ENCODE measurements at regions not wholly inside any gene's neighbourhood (a gene's known extent, or its start where the extent isn't known, plus 50 kb on each side); places are given as distances from the start of the nearest gene placed in this dataset.
"Not testable (repeated sequence)": the region's sequence is repeated elsewhere in the genome, so short reads cannot be mapped to it uniquely, and the experiment has no call there.

DNA sequence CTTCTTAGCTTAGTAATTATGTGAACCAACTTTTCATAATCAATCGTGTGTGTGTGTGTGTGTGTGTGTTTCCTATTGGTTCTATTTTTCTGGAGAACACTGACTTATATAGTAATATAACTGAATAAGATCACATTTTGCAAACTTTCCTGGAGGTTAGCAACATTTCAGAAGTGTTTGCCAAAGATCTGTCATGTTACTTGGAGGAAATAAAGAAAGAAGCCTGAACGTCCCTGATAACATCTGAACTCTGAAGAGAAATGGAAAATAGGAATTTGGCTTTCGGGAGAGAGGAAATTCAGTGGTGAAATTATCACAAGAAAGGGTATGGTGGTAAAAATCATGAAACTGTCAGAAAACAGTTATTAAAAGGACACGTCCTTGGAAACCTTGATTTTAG is 984.4 kb upstream of the AUTS2 start:
- DNase-seq, result no peak

DNA sequence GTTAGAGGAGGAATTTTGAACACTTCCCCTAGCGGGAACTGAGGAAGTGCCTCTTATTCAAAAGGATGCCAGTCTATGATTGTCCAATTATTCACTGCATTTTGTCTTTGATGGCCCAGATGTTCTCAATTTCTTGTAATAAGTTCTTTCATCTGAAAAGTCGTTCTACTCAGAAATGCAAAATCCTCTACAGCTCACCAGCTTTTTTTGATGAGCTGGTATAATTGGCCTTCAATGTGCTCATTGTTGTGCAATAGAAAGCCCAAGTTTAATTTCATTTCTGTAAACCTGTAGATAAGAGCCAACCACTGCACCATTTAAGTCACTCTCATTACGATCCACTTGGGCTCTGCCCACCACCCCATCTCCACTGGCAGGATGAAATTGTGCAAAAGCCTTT is 978.7 kb upstream of the AUTS2 start:
- DNase-seq, result no peak

DNA sequence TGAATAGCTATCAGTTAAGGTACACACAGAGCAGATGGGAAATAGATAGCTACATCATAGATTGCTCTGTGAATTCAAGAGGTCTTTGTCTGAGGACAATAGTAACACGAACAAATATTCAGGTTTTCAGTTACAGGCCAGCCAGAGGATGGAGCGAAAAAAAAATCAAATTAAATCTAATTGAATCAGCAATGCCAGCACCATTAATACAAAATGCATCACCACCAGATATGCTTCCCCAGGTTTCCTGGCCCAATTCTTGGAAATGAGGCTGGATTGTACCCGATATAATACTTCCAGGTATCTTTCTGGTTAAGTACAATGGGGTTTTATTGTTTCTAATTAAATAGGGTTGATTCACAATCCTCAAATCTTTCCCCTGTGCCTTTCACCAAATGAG is 975.8 kb upstream of the AUTS2 start:
- no peak for DNase-seq

DNA sequence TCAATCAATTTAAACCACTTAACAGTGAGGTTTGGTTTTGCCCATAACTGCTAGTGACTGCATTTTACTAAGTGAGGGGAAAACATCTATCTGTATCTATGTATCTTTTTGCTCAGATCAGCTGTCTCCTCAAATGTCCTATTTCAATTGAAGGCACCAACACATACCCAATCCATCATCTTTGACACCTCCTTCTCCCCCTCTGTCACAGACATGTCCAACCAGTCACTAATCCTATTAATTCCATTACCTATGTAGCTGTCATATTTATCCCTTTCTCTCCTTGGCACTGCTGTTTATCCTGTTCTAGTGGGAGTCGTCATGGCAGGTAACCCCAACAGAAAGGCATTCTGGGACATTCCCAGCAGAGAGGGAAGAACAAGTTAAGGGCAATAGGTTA is 975.2 kb upstream of the AUTS2 start:
- no peak for DNase-seq

- no peak for DNase-seq
Observed at GRCh38 chr7:68627247-68627864, 970.9 kb upstream of the AUTS2 start.

- DNase-seq, result not testable (repeated sequence)
Observed at GRCh38 chr7:68630914-68631313, 967.4 kb upstream of the AUTS2 start.

- DNase-seq, result no peak
Observed at GRCh38 chr7:68640103-68640502, 958.2 kb upstream of the AUTS2 start.

- DNase-seq, result no peak
Observed at GRCh38 chr7:68642727-68643126, 955.5 kb upstream of the AUTS2 start.

GRCh38 chr7:68663392-68663791 is 934.9 kb upstream of the AUTS2 start:
- no peak for DNase-seq

- DNase-seq, result no peak
Observed at GRCh38 chr7:68671046-68671445, 927.2 kb upstream of the AUTS2 start.

GRCh38 chr7:68671671-68672070 is 926.6 kb upstream of the AUTS2 start:
- no peak for DNase-seq

- no peak for DNase-seq
Observed at GRCh38 chr7:68674826-68675225, 923.4 kb upstream of the AUTS2 start.

GRCh38 chr7:68676813-68677535 is 921.3 kb upstream of the AUTS2 start:
- DNase-seq, result no peak

DNA sequence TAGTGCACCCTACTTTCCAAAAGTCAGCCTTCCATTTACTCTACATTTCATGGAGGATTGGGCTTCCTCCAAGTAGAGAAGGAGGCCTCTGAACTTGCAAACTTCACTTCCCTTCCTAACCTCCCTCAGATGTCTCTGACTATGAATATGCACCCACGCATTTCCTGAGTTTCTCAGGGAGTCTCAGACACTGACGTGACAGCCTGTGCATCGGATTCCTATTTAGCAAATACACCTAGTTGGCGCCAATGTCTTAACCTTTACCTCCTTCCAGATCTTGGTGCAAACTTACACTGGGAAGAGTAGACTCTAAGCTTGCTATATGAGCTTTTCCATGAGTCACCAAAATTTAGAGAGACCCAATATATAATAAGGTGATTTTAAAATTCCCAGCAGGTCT is 920.1 kb upstream of the AUTS2 start:
- no peak for DNase-seq

- DNase-seq, result no peak
Observed at GRCh38 chr7:68679459-68680234, 918.6 kb upstream of the AUTS2 start.

DNA sequence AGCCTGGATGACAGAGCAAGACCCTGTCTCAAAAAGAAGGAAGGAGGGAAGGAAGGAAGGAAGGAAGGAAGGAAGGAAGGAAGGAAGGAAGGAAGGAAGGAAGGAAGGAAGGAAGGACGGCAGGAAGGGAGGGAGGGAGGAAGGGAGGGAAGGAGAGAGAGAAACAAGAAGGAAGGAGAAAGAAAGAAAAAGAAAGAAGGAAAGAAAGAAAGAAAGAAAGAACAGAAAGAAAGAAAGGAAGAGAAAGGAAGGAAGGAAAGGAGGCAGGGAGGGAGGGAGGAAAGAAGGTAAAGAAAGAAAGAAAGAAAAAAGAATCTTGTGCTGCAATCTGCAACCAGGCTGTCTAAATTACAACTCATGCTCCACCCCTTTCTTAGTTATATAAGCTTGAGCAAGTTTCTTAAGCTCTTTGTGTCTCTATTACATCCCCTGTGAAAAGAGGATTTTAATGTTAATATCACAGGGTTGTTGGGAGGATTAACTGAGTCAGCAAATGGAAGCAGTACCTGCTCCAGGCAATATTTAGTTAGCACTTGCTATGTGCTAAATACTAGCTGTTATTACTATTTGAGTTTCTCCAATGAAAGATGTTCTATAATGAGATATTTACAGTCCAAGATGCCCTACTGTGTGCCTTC is 917.9 kb upstream of the AUTS2 start:
- no peak for DNase-seq

- DNase-seq, result peak in 1 of 2 experiments; percentile 20
Observed at GRCh38 chr7:68682910-68683309, 915.4 kb upstream of the AUTS2 start.

- DNase-seq, result peak; percentile 25 to 50
Observed at GRCh38 chr7:68684246-68684839, 913.9 kb upstream of the AUTS2 start.

GRCh38 chr7:68684996-68685395 is 913.3 kb upstream of the AUTS2 start:
- DNase-seq, result no peak

DNA sequence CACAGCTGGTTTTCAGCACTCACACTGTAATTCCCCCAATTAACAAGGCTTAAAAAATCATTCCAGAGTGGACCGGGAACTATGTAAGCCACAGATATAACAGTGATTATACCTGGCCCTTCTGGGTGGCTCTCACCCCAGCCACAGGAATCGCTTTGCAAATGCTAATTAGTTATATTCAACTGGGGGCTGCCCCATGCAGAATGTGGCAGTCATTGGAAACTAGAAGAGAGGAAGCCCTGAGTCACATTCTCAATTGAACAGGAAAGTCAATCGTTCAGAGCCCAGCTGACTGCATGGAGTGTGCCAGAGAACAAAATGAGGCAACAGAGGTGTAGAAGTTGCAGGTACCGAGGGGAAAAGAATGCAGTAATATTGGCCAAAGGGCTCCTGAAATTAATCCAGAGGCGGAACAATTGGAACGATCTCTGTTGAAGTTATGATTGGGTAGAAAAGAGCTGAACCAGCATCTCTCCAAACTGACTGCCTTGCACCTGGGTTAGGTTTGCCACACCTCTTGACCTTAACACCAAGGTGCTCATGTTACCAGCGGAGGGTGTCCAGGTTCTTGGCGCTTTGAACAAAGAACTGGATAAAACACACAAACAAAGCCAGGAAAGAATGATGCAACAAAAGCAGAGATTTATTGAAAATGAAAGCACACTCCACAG is 909.7 kb upstream of the AUTS2 start:
- no peak for DNase-seq

DNA sequence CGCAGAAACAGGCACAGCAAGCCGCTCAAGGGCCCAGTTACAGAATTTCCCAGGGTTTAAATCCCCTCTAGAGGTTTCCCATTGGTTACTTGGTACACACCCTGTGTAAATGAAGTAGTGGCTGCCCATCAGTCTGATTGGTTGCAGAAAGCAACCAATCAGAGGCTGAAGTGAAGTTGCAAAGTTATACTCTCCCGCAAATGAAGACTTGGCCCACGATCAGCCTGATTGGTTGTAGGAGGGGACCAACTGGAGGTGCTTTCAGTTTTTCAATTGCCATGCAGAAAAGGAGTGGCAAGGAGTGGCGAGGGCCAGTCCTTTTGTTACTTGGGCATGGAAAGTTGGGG is 909.2 kb upstream of the AUTS2 start:
- DNase-seq, result no peak
